ENCODE measurements at regions not wholly inside any gene's neighbourhood (a gene's known extent, or its start where the extent isn't known, plus 50 kb on each side); places are given as distances from the start of the nearest gene placed in this dataset.
"Not testable (repeated sequence)": the region's sequence is repeated elsewhere in the genome, so short reads cannot be mapped to it uniquely, and the experiment has no call there.

DNA sequence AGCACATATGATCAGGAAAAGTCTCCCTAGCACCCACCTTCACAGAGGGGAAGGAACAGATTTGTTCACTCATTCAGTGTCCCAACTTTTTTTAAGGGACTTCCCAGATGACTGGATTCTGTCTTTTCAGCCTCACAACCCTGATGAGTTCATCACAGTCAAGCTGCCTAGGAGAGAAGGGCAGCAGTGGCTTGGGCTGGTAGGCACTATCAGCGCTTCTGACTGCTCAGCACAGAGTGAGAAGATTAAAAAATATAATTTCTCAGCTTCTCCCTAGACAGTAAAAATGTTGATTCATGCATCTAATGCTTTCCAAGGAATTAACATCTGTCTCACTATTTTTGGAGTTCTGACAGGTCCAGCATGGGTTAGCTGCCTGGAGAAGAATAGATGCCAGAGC is 328.2 kb downstream of the DTHD1 start:
- no peaks in the 10 kb centered on the region for H3K27me3 ChIP-seq
- 26 to 89% methylated on average over 1 of the region's 1 CpG for WGBS, 2 donors
- TF ChIP-seq POLR2A (IDR thresholded peaks at IDR 0.05) = no peak
- TF ChIP-seq, protein P1, sequence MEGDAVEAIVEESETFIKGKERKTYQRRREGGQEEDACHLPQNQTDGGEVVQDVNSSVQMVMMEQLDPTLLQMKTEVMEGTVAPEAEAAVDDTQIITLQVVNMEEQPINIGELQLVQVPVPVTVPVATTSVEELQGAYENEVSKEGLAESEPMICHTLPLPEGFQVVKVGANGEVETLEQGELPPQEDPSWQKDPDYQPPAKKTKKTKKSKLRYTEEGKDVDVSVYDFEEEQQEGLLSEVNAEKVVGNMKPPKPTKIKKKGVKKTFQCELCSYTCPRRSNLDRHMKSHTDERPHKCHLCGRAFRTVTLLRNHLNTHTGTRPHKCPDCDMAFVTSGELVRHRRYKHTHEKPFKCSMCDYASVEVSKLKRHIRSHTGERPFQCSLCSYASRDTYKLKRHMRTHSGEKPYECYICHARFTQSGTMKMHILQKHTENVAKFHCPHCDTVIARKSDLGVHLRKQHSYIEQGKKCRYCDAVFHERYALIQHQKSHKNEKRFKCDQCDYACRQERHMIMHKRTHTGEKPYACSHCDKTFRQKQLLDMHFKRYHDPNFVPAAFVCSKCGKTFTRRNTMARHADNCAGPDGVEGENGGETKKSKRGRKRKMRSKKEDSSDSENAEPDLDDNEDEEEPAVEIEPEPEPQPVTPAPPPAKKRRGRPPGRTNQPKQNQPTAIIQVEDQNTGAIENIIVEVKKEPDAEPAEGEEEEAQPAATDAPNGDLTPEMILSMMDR (IDR thresholded peaks at IDR 0.05) = no peak
- H3K36me3 ChIP-seq (ENCODE audit: low read depth, missing control alignments) = no peaks in the 10 kb centered on the region
- intact Hi-C loops (cut with DNase I; ENCODE audit: low total_unique reads) = no loop called here
- no peak for DNase-seq
- no peaks in the 10 kb centered on the region for H3K4me1 ChIP-seq
- no peaks in the 10 kb centered on the region for H3K9me3 ChIP-seq
- no peak overlapping the region for H3K27ac ChIP-seq
- no peak overlapping the region for H3K4me3 ChIP-seq

DNA sequence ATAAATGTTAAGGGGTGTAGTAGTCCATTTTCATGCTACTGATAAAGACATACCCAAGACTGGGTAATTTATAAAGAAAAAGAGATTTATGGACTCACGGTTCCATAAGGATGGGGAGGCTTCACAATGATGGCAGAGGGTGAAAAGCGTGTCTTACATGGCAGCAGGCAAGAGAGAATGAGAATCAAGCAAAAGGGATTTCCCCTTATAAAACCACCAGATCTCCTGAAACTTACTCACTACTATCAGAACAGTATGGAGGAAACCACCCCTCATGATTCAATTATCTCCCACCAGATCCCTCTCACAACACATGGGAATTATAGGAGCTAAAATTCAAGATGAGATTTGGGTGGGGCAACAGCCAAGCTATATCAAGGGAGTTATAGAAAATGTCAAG is 329.2 kb downstream of the DTHD1 start:
- H3K27ac ChIP-seq = no peak overlapping the region
- intact Hi-C loops (cut with DNase I; ENCODE audit: low total_unique reads) = no loop called here
- H3K4me3 ChIP-seq = no peak overlapping the region
- no peaks in the 10 kb centered on the region for H3K27me3 ChIP-seq
- H3K9me3 ChIP-seq = no peaks in the 10 kb centered on the region
- 94 to 98% methylated on average over 2 of the region's 2 CpGs for WGBS, 2 donors
- H3K36me3 ChIP-seq (ENCODE audit: low read depth, missing control alignments) = no peaks in the 10 kb centered on the region
- TF ChIP-seq, protein P1 (IDR thresholded peaks at IDR 0.05) = no peak
- no peak for TF ChIP-seq POLR2A (IDR thresholded peaks at IDR 0.05)
- no peak for DNase-seq
- H3K4me1 ChIP-seq = no peaks in the 10 kb centered on the region

DNA sequence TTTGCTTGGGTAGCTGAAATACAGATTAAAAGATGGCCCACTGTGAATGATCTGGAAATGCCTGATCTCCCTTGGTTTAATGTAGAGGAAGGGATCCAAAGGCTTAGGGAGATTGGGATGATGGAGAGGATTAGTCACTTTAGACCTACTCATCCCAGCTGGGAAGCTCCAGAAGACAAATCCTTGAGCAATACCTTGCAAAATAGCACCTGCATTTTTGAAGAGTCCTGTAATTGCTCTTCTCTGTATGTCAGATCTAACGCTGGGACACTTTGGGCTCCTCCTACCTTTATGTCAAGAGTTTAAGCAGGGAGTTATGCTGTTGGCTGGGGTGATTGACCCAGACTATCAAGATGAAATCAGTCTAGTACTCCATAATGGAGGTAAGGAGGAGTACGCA is 331.7 kb downstream of the DTHD1 start:
- H3K4me3 ChIP-seq; H3K9me3 ChIP-seq; H3K27me3 ChIP-seq; H3K36me3 ChIP-seq (ENCODE audit: low read depth, missing control alignments); H3K4me1 ChIP-seq; intact Hi-C loops (cut with DNase I; ENCODE audit: low total_unique reads); DNase-seq; H3K27ac ChIP-seq: not testable (repeated sequence)
- WGBS, 2 donors = 79 to 91% methylated on average over 2 of the region's 2 CpGs

DNA sequence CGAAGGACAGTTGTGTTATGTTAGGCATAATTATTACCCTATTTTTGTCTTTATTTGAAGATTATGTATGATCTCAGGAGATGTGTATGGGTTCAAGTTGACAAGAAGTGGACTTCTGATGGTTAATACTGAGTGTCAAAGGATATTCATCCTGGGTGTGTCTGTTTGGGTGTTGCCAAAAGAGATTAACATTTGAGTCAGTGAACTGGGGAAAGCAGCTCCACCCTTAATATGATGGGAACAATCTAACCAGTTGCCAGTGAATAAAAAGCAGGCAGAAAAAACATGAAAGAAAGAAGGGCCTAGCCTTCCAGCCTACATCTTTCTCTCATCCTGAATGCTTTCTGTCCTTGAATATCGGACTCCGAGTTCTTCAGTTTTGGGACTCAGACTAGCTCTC is 332.6 kb downstream of the DTHD1 start:
- no peak overlapping the region for H3K27ac ChIP-seq
- TF ChIP-seq POLR2A (IDR thresholded peaks at IDR 0.05) = no peak
- TF ChIP-seq, protein P1 (IDR thresholded peaks at IDR 0.05) = no peak
- DNase-seq = no peak
- no peak overlapping the region for H3K4me3 ChIP-seq
- intact Hi-C loops (cut with DNase I; ENCODE audit: low total_unique reads) = no loop called here
- H3K27me3 ChIP-seq = no peaks in the 10 kb centered on the region
- H3K9me3 ChIP-seq = no peaks in the 10 kb centered on the region
- WGBS, 2 donors = 83 to 84% methylated on average over 3 of the region's 3 CpGs
- H3K36me3 ChIP-seq (ENCODE audit: low read depth, missing control alignments) = no peaks in the 10 kb centered on the region
- H3K4me1 ChIP-seq = no peaks in the 10 kb centered on the region

DNA sequence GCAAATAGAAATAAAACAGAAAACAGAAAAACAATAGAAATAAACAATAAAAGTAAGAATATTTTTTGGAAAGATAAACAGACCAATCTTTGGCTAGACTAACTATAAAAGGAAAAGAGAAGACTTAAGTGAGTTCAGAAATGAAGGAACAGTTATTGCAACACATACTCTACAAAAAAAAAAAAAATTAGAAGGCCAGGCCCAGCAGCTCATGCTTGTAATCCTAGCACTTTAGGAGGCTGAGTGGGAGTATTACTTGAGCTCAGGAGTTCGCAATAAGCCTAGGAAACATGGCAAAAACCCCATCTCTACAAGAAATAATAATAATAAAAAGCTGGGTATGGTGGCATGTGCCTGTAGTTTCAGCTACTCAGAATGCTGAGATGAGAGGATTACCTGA is 336.7 kb downstream of the DTHD1 start:
- TF ChIP-seq, protein P1 (IDR thresholded peaks at IDR 0.05) = no peak
- TF ChIP-seq POLR2A (IDR thresholded peaks at IDR 0.05) = no peak
- H3K4me3 ChIP-seq = no peak overlapping the region
- no peak for DNase-seq
- H3K27ac ChIP-seq = no peak overlapping the region
- H3K4me1 ChIP-seq = no peaks in the 10 kb centered on the region
- 78 to 87% methylated on average over 1 of the region's 1 CpG for WGBS, 2 donors
- H3K9me3 ChIP-seq = no peaks in the 10 kb centered on the region
- H3K27me3 ChIP-seq = no peaks in the 10 kb centered on the region
- intact Hi-C loops (cut with DNase I; ENCODE audit: low total_unique reads) = no loop called here
- H3K36me3 ChIP-seq (ENCODE audit: low read depth, missing control alignments) = no peaks in the 10 kb centered on the region
